ENCODE measurements at regions not wholly inside any gene's neighbourhood (a gene's known extent, or its start where the extent isn't known, plus 50 kb on each side); places are given as distances from the start of the nearest gene placed in this dataset.

- Histone ChIP-seq H3K27ac (no peak overlapping the region), H3K36me3 (no peaks in the 10 kb centered on the region), H3K4me1 (peaks cover 0 to 11% (median 0%) of the 10 kb centered on the region in 3 donors), H3K27me3 (no peaks in the 10 kb centered on the region), H3K9me3 (peaks cover 0 to 8% (median 5%) of the 10 kb centered on the region in 3 donors), H3K4me3 (no peak overlapping the region)
- TF ChIP-seq CTCF (IDR thresholded peaks at IDR 0.05), result no peak
- TF ChIP-seq POLR2A (IDR thresholded peaks at IDR 0.05), result no peak
- DNase-seq, result no peak
- intact Hi-C loops (cut with DNase I), result no loop called here
- 15 to 36% methylated on average over 4 of the region's 4 CpGs for WGBS, 2 donors
These were observed 104.2 kb downstream of the SLITRK6 start for GRCh38 chr13:85694992-85695391.

DNA sequence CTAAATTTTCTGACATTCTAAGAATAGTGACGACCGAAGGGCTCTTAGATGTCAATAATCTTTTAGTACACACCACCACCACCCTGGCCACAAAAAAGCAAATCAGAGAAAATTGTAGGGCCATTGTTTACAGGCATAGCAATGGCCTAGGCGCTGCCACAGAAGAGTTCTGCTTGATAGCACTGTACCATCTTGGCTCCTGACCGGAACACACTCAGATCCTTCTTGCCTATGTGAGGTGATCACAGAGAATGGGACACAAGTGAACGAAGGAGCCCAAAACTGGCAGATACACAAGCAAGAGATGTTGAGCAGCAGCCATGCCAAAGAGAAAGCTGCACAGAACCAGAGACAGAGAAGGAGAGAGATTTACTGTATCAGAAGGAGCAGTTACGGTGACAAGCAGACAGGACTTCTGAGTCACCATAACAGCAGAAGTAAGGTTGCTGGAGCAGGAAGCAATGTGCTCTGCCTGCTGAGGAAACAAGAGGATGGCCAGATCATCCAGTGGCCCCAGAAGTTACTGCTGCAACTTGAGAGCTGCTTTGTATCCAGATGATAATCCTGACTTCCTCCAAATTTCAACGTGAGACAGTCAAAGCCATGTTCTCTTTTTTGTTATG is 105.2 kb downstream of the SLITRK6 start:
- no peaks in the 10 kb centered on the region for H3K9me3 ChIP-seq
- no peaks in the 10 kb centered on the region for H3K27me3 ChIP-seq
- no peak for DNase-seq
- peaks cover 0 to 11% (median 0%) of the 10 kb centered on the region in 3 donors for H3K4me1 ChIP-seq
- intact Hi-C loops (cut with DNase I), result no loop called here
- no peak overlapping the region for H3K27ac ChIP-seq
- no peak for TF ChIP-seq CTCF (IDR thresholded peaks at IDR 0.05)
- TF ChIP-seq POLR2A (IDR thresholded peaks at IDR 0.05), result no peak
- H3K36me3 ChIP-seq, result no peaks in the 10 kb centered on the region
- H3K4me3 ChIP-seq, result no peak overlapping the region
- WGBS, 2 donors, result 72 to 76% methylated on average over 7 of the region's 7 CpGs

- H3K9me3 ChIP-seq, result no peaks in the 10 kb centered on the region
- H3K4me3 ChIP-seq, result no peak overlapping the region
- H3K27ac ChIP-seq, result no peak overlapping the region
- no peak for DNase-seq
- whole genome bisulfite sequencing, 2 donors, result 0 to 40% methylated on average over 1 of the region's 1 CpG
- no peak for TF ChIP-seq POLR2A (IDR thresholded peaks at IDR 0.05)
- intact Hi-C loops (cut with DNase I), result no loop called here
- no peaks in the 10 kb centered on the region for H3K27me3 ChIP-seq
- no peaks in the 10 kb centered on the region for H3K36me3 ChIP-seq
- peaks cover 0 to 8% (median 0%) of the 10 kb centered on the region in 3 donors for H3K4me1 ChIP-seq
These were observed 108.9 kb downstream of the SLITRK6 start for GRCh38 chr13:85690368-85690767.

DNA sequence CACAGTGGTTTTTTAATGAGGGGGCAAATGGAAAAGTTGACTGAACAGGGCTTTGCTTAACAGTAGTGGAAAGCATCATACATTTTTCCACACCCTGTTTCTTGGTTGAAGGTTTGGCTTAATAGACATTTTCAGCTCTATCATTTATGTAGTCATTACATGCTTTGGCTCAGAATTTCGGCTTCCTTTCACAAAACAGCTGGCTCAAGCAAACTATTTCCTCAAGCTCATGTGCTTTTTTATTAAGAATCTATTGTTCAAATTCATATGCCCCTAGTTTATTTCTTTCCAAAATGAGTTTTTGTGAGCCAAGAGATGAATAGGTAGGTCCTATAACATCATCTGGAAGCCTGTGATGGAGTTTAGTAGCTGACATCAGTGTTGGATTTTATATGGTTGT is 113.8 kb downstream of the SLITRK6 start:
- 62 to 63% methylated on average over 1 of the region's 1 CpG for WGBS, 2 donors
- intact Hi-C loops (cut with DNase I), result no loop called here

DNA sequence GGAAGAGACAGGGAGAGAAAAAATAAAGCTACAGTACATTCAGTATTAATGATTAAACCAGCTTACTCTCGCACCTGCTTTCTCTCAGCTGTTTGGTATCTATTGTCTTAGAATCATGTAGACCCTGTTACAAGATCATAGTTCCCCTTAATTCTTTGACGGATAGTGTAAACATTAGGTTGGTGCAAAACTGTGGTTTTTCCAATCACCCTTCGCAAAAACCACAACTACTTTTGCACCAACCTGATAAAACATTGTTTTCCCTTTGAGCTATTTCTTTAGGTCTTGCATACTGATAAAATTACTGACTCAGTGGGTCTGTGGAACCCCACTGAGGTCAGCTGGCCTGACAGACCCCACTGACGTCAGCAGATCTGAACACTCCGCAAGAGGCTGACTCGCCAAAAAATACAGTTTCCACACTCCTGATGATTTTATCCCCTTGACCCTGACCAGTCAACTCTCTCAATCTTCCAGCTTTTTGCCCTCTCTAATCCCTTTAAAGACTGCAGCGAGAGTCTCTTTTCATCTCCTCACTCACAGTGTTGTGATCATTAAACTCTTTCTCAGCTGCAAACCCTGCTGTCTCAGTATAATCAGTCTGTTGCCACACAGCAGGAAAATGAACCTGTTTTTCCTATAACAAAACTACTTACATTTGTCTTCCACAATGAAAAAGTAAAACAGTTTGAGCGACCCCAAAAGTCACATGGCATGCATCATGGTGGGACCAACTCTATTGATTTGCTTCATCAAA is 123.9 kb downstream of the SLITRK6 start:
- no peak for DNase-seq

More for the DNA sequence above, 113.8 kb downstream of the SLITRK6 start:
- Histone ChIP-seq H3K4me3 (no peak overlapping the region), H3K36me3 (no peaks in the 10 kb centered on the region), H3K27ac (no peak overlapping the region), H3K4me1 (no peaks in the 10 kb centered on the region), H3K27me3 (no peaks in the 10 kb centered on the region), H3K9me3 (no peaks in the 10 kb centered on the region)
- no peak for DNase-seq
- no peak for TF ChIP-seq POLR2A (IDR thresholded peaks at IDR 0.05)
- TF ChIP-seq CTCF (IDR thresholded peaks at IDR 0.05), result no peak

More for the DNA sequence above, 123.9 kb downstream of the SLITRK6 start:
- Histone ChIP-seq H3K36me3 (no peaks in the 10 kb centered on the region), H3K4me3 (no peak overlapping the region), H3K9me3 (peaks cover 0 to 17% (median 6%) of the 10 kb centered on the region in 3 donors), H3K27me3 (no peaks in the 10 kb centered on the region), H3K27ac (no peak overlapping the region), H3K4me1 (no peaks in the 10 kb centered on the region)
- intact Hi-C loops (cut with DNase I), result no loop called here
- TF ChIP-seq POLR2A (IDR thresholded peaks at IDR 0.05), result no peak
- TF ChIP-seq CTCF (IDR thresholded peaks at IDR 0.05), result no peak
- 73 to 80% methylated on average over 8 of the region's 8 CpGs for WGBS, 2 donors

Data from esophagus squamous epithelium (tissue), 5 donors.